Stomach (tissue), 4 donors: ENCODE measurements at regions not wholly inside any gene's neighbourhood (a gene's known extent, or its start where the extent isn't known, plus 50 kb on each side); places are given as distances from the start of the nearest gene placed in this dataset.

ENCODE experiments used
- CTCF ChIP-seq, 7 experiments: fragments of 450-650 bp in 4 of 7; fragments of 200-600 bp in 3 of 7; sonication (generic) in 3 of 7; IDR thresholded peaks; one replicate each; pipeline ENCODE4 v1.5.1; 2016 to 2019; ENCODE audit warnings: antibody characterized with exemption in 7 of 7, control low read depth in 2 of 7, mild to moderate bottlenecking in 1 of 7
- EP300 ChIP-seq: sonication (generic); formaldehyde crosslinking; IDR thresholded peaks from one replicate; pipeline ENCODE4 v1.6.1; 2017; ENCODE audit warnings: antibody characterized with exemption
- POLR2A ChIP-seq, 4 donors: fragments of 450-650 bp; IDR thresholded peaks; one replicate each; pipeline ENCODE4 v1.6.1; 2016; ENCODE audit warnings: antibody characterized with exemption in 4 of 4, control low read depth in 2 of 4, mild to moderate bottlenecking in 1 of 4, moderate library complexity in 1 of 4
- POLR2AphosphoS5 ChIP-seq, 3 donors: sonication (generic); formaldehyde crosslinking; IDR thresholded peaks; one replicate each; pipeline ENCODE4 v1.6.1; 2016; ENCODE audit warnings: antibody characterized with exemption in 3 of 3

GRCh38 chr1:70907563-70908310 lies 139.9 kb downstream of the PTGER3 start:
- TF ChIP-seq POLR2AphosphoS5 (IDR thresholded peaks at IDR 0.05) (no peak), CTCF (IDR thresholded peaks at IDR 0.05) (no peak), POLR2A (IDR thresholded peaks at IDR 0.05) (no peak), EP300 (no peak)
